ENCODE measurements at regions not wholly inside any gene's neighbourhood (a gene's known extent, or its start where the extent isn't known, plus 50 kb on each side); places are given as distances from the start of the nearest gene placed in this dataset.

GRCh38 chr6:157759028-157759427 lies 64.0 kb upstream of the SNX9 start:
- no peak overlapping the region for H3K27ac ChIP-seq
- TF ChIP-seq CTCF (conservative IDR thresholded peaks at IDR 0.05), result no peak
- no peak for TF ChIP-seq ZFX (IDR thresholded peaks at IDR 0.05)

DNA sequence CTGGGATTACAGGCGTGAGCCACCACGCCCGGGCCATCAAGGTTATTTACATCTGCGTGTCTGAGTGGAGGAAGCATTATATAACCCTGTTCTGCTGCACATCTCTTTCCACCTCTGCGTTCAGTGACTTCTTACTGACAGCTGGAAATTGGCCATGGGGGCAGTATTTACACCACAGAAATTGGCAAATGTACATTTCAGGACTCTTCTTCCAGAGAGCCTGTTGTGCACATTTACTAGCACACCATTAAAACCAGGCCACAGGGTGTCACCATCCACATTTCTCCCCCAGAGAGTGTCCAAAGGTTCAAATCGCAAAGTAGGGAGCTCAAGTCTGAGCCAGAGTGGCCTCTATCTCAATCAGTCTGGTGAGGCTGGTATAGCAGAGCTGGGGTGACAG lies 62.9 kb upstream of the SNX9 start:
- H3K27ac ChIP-seq, result no peak overlapping the region
- no peak for TF ChIP-seq CTCF (conservative IDR thresholded peaks at IDR 0.05)
- no peak for TF ChIP-seq ZFX (IDR thresholded peaks at IDR 0.05)

- no peak for TF ChIP-seq ZFX (IDR thresholded peaks at IDR 0.05)
- TF ChIP-seq CTCF (conservative IDR thresholded peaks at IDR 0.05), result no peak
- no peak overlapping the region for H3K27ac ChIP-seq
Observed at GRCh38 chr6:157760589-157761330, 62.3 kb upstream of the SNX9 start.

DNA sequence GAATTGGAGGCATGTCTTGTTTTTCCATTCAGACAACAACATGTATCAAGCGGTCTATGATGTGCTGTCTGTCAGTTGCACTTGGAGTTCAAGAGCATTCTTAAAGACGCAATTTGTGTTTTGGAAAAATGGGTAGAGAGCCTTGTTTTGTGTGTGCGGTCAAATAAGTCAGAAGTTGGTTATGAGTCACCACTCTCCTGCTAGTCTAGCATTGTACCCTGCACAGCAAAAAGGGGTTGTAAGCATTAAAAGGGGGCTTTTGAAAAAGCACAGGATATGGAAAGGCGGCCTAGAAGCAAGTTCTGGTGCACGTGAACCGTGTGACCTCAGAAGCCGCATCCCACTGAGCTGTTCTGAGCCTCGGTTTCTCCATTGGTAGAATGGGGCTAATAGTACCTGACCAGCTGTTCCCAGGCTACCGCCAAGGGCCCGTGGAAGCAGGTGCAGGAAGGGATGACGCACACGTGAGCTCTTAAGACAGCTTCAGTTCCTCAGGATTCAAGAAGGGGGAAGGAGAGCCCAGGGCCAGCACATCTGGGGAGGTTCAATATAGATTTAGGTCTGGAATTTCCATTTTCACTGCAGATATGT lies 61.6 kb upstream of the SNX9 start:
- H3K27ac ChIP-seq, result no peak overlapping the region; the same call in 1 of the 2 replicates
- TF ChIP-seq CTCF (conservative IDR thresholded peaks at IDR 0.05) (no peak), ZFX (IDR thresholded peaks at IDR 0.05) (no peak)

- TF ChIP-seq ZFX (IDR thresholded peaks at IDR 0.05), result no peak
- no peak for TF ChIP-seq CTCF (conservative IDR thresholded peaks at IDR 0.05)
- no peak overlapping the region; the same call in 1 of the 2 replicates for H3K27ac ChIP-seq
Observed at GRCh38 chr6:157761926-157762325, 61.1 kb upstream of the SNX9 start.

GRCh38 chr6:157762636-157763035 lies 60.4 kb upstream of the SNX9 start:
- no peak for TF ChIP-seq ZFX (IDR thresholded peaks at IDR 0.05)
- no peak for TF ChIP-seq CTCF (conservative IDR thresholded peaks at IDR 0.05)
- H3K27ac ChIP-seq, result peak overlapping the region; percentile 36

GRCh38 chr6:157763129-157763903 lies 59.7 kb upstream of the SNX9 start:
- TF ChIP-seq ZFX (IDR thresholded peaks at IDR 0.05) (no peak), CTCF (conservative IDR thresholded peaks at IDR 0.05) (no peak)
- H3K27ac ChIP-seq, result peak overlapping the region; percentile 36
